Left ventricle myocardium inferior (tissue), 1 donor: ENCODE measurements at regions not wholly inside any gene's neighbourhood (a gene's known extent, or its start where the extent isn't known, plus 50 kb on each side); places are given as distances from the start of the nearest gene placed in this dataset.

Experiments
- DNase-seq: peaks from one replicate; pipeline ENCODE4 v3.0.0-alpha.2; 2020
- H3K27ac ChIP-seq: fragments of 200-600 bp; replicated peaks from 2 replicates; pipeline ENCODE4 v1.8.0; 2021
- H3K27me3 ChIP-seq: fragments of 200-600 bp; 2 replicates; pipeline ENCODE4 v1.8.0; 2021; ENCODE audit warnings: low read depth
- H3K36me3 ChIP-seq: fragments of 200-600 bp; 2 replicates; pipeline ENCODE4 v1.8.0; 2021
- H3K4me1 ChIP-seq: fragments of 200-600 bp; 2 replicates; pipeline ENCODE4 v1.8.0; 2021
- H3K4me3 ChIP-seq: fragments of 200-600 bp; 2 replicates; pipeline ENCODE4 v1.8.0; 2021; ENCODE audit warnings: mild to moderate bottlenecking, moderate library complexity
- H3K9me3 ChIP-seq: fragments of 200-600 bp; replicated peaks from 2 replicates; pipeline ENCODE4 v1.8.0; 2021
- CTCF ChIP-seq: fragments of 200-600 bp; IDR thresholded peaks from 2 replicates; pipeline ENCODE4 v1.8.0; 2021; ENCODE audit warnings: antibody characterized with exemption, mild to moderate bottlenecking, borderline replicate concordance
- intact Hi-C: fragments of 100-400 bp; cut with micrococcal nuclease; formaldehyde crosslinking; loops from one replicate; pipeline ENCODE4 v1.11.0; 2022
- donor health status: DM: no; HTN: yes; CAD: no; lungs with severe emphysema.

GRCh38 chr14:28321475-28322244 lies 444.9 kb upstream of the FOXG1 start:
- Histone ChIP-seq H3K9me3 (no peaks in the 10 kb centered on the region), H3K4me3 (no peak overlapping the region), H3K36me3 (no peaks in the 10 kb centered on the region), H3K27me3 (no peaks in the 10 kb centered on the region), H3K27ac (no peak overlapping the region), H3K4me1 (no peaks in the 10 kb centered on the region)
- intact Hi-C loops, result no loop called here
- TF ChIP-seq CTCF, result no peak
- no peak for DNase-seq

GRCh38 chr14:28323366-28323765 lies 443.2 kb upstream of the FOXG1 start:
- intact Hi-C loops, result no loop called here
- no peak for DNase-seq

GRCh38 chr14:28323951-28324741 lies 442.4 kb upstream of the FOXG1 start:
- H3K9me3 ChIP-seq, result no peaks in the 10 kb centered on the region
- no peaks in the 10 kb centered on the region for H3K36me3 ChIP-seq
- H3K27ac ChIP-seq, result no peak overlapping the region
- H3K4me1 ChIP-seq, result no peaks in the 10 kb centered on the region
- intact Hi-C loops, result no loop called here
- no peak for TF ChIP-seq CTCF
- DNase-seq, result no peak
- H3K27me3 ChIP-seq, result no peaks in the 10 kb centered on the region
- no peak overlapping the region for H3K4me3 ChIP-seq

More at GRCh38 chr14:28323366-28323765, 443.2 kb upstream of the FOXG1 start:
- no peaks in the 10 kb centered on the region for H3K36me3 ChIP-seq
- no peak for TF ChIP-seq CTCF
- no peak overlapping the region for H3K4me3 ChIP-seq
- no peaks in the 10 kb centered on the region for H3K9me3 ChIP-seq
- H3K27ac ChIP-seq, result no peak overlapping the region
- no peaks in the 10 kb centered on the region for H3K27me3 ChIP-seq
- H3K4me1 ChIP-seq, result no peaks in the 10 kb centered on the region

GRCh38 chr14:28340816-28341215 lies 425.8 kb upstream of the FOXG1 start:
- H3K4me1 ChIP-seq, result no peaks in the 10 kb centered on the region
- intact Hi-C loops, result no loop called here
- TF ChIP-seq CTCF, result no peak
- DNase-seq, result no peak
- no peaks in the 10 kb centered on the region for H3K27me3 ChIP-seq
- no peak overlapping the region for H3K27ac ChIP-seq
- no peak overlapping the region for H3K4me3 ChIP-seq
- no peaks in the 10 kb centered on the region for H3K36me3 ChIP-seq
- H3K9me3 ChIP-seq, result no peaks in the 10 kb centered on the region

GRCh38 chr14:28344381-28344780 lies 422.2 kb upstream of the FOXG1 start:
- H3K27ac ChIP-seq, result no peak overlapping the region
- no peak overlapping the region for H3K4me3 ChIP-seq
- no peaks in the 10 kb centered on the region for H3K27me3 ChIP-seq
- no peak for DNase-seq
- no peaks in the 10 kb centered on the region for H3K4me1 ChIP-seq
- intact Hi-C loops, result no loop called here
- H3K9me3 ChIP-seq, result peaks cover 2% of the 10 kb centered on the region
- H3K36me3 ChIP-seq, result no peaks in the 10 kb centered on the region
- no peak for TF ChIP-seq CTCF
